Neural progenitor cell (in vitro differentiated cells): ENCODE measurements at regions not wholly inside any gene's neighbourhood (a gene's known extent, or its start where the extent isn't known, plus 50 kb on each side); places are given as distances from the start of the nearest gene placed in this dataset.

ENCODE experiments used
- CTCF ChIP-seq: fragments of 200-600 bp; sonication (generic); IDR thresholded peaks from 2 replicates; pipeline ENCODE4 v1.5.1; 2017; ENCODE audit warnings: antibody characterized with exemption, mild to moderate bottlenecking
- EZH2 ChIP-seq: fragments of 200-600 bp; sonication (generic); IDR thresholded peaks from 2 replicates; pipeline ENCODE4 v1.6.1; 2017; ENCODE audit warnings: antibody characterized with exemption, mild to moderate bottlenecking, moderate library complexity
- EZH2phosphoT487 ChIP-seq: fragments of 200-600 bp; sonication (generic); IDR thresholded peaks from 2 replicates; pipeline ENCODE4 v1.6.1; 2017; ENCODE audit warnings: antibody characterized with exemption

GRCh38 chr5:17847286-17847685 lies 213.0 kb downstream of the TAF11L14 start:
- TF ChIP-seq CTCF = no peak
- TF ChIP-seq EZH2 = no peak
- TF ChIP-seq EZH2phosphoT487 = no peak
